ENCODE measurements at regions not wholly inside any gene's neighbourhood (a gene's known extent, or its start where the extent isn't known, plus 50 kb on each side); places are given as distances from the start of the nearest gene placed in this dataset.
"Not testable (repeated sequence)": the region's sequence is repeated elsewhere in the genome, so short reads cannot be mapped to it uniquely, and the experiment has no call there.

DNA sequence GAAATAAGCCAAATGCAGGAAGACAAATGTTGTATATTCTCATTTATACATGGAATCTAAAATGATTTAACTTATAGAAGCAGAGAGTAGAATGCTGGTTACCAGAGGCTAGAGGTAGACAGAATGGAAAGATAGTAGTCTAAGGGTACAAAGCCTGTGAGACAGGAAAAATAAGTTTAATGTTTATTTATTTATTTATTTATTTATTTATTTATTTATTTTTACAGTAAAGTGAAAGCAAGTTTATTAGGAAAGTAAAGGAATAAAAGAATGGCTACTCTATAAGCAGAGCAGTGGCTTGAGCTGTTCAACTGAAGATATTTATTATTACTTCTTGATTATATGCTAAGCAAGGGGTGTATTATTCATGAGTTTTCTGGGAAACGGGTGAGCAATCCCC lies 203.2 kb downstream of the LAS1L start:
- TF ChIP-seq POLR2A (IDR thresholded peaks at IDR 0.05): no peak
- TF ChIP-seq CTCF (IDR thresholded peaks at IDR 0.05): no peak

DNA sequence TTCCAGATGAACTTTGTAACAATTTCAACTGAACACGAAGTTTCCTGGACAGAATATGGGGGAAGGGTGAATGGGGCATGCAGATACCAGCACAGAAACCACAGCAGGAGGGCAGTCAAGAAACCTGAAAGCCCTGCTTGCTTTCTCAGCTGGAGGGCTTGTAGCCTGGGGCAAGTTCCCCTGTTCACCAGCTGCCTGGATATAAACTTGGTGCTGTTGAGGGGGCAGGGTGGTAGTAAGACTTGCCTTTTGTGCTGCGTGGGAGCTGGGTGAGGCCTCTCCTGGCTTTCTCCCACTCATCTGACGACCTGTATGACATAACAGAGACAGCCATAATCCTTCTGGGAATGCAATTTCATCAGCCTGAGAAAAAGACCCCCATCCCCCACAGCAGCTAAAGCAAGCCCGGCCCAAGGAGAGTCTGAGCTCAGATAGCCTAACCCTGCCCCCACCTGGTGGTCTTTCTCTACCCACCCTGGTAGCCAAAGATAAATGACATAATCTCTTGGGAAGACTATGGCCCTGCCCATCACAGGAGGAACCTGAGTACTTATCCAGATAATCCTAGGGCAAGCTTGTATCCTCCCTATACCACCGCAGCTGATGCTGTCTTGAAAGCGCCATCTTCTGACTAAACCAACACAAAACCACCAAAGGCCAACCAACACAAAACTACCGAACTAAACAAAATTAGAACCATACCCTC lies 234.3 kb downstream of the LAS1L start:
- Histone ChIP-seq H3K36me3 (no peaks in the 10 kb centered on the region), H3K4me1 (no peaks in the 10 kb centered on the region), H3K4me3 (no peak overlapping the region), H3K9me3 (no peaks in the 10 kb centered on the region), H3K27ac (no peak overlapping the region), H3K27me3 (no peaks in the 10 kb centered on the region)
- no peak for DNase-seq
- TF ChIP-seq POLR2A (IDR thresholded peaks at IDR 0.05) (no peak), CTCF (IDR thresholded peaks at IDR 0.05) (no peak)

More for the DNA sequence above, 203.2 kb downstream of the LAS1L start:
- no peaks in the 10 kb centered on the region for H3K9me3 ChIP-seq
- H3K36me3 ChIP-seq: no peaks in the 10 kb centered on the region
- no peak overlapping the region for H3K27ac ChIP-seq
- H3K4me1 ChIP-seq: no peaks in the 10 kb centered on the region
- DNase-seq: no peak
- H3K4me3 ChIP-seq: no peak overlapping the region
- no peaks in the 10 kb centered on the region for H3K27me3 ChIP-seq

GRCh38 chrX:65282905-65283304 lies 251.7 kb downstream of the LAS1L start:
- H3K4me1 ChIP-seq, H3K27me3 ChIP-seq, H3K9me3 ChIP-seq, DNase-seq, H3K27ac ChIP-seq, H3K36me3 ChIP-seq, H3K4me3 ChIP-seq: not testable (repeated sequence)

DNA sequence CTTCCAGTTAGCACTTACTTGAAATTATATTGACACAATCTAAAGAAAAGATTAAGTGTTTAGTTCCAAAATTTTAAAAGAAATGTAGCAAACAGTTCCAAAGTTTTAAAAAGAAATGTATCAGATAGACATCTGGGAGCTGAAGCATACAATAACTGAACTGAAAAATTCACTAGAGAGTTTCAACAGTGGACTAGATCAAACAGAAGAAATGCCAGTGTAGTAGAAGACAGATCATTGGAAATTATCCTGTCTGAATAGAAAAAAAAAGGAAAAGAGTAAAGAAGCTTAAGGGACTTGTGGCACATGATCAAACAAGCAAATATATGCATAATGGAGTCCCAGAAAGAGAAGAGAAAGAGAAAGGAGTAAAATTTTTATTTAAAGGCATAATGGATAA lies 261.4 kb downstream of the LAS1L start:
- Histone ChIP-seq H3K27ac (no peak overlapping the region), H3K27me3 (no peaks in the 10 kb centered on the region), H3K9me3 (peaks cover 0 to 16% (median 3%) of the 10 kb centered on the region in 4 donors), H3K4me3 (no peak overlapping the region), H3K4me1 (no peaks in the 10 kb centered on the region), H3K36me3 (no peaks in the 10 kb centered on the region)
- no peak for DNase-seq
- TF ChIP-seq CTCF (IDR thresholded peaks at IDR 0.05) (no peak), POLR2A (IDR thresholded peaks at IDR 0.05) (no peak)

- DNase-seq: no peak
- H3K36me3 ChIP-seq: no peaks in the 10 kb centered on the region
- TF ChIP-seq CTCF (IDR thresholded peaks at IDR 0.05) (no peak), POLR2A (IDR thresholded peaks at IDR 0.05) (no peak)
- no peak overlapping the region for H3K4me3 ChIP-seq
- H3K27ac ChIP-seq: no peak overlapping the region
- H3K4me1 ChIP-seq: no peaks in the 10 kb centered on the region
- no peaks in the 10 kb centered on the region for H3K9me3 ChIP-seq
- no peaks in the 10 kb centered on the region for H3K27me3 ChIP-seq
Measured at GRCh38 chrX:65266482-65266881, 268.1 kb downstream of the LAS1L start.

DNA sequence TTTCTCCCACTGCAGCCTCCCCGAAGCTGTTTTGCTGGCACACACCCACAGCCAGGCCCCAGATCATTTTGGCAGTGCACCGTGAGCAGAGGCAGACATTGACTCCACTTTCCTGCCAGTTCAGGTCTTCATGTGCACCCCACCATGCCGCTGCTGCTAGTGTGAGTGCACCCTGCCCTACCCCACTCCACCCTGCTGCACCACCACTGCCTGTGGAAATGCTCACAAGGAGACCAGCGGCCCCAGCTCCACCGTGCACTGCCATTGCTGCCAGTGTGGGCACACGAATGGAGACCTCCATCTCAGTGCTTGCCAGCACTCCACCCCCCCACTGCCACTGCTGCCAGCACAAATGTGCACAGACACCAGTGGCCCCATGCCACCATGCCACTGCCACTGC lies 277.6 kb upstream of the ZC4H2 start:
- H3K4me1 ChIP-seq: no peaks in the 10 kb centered on the region
- H3K4me3 ChIP-seq: no peak overlapping the region
- no peak for DNase-seq
- H3K9me3 ChIP-seq: no peaks in the 10 kb centered on the region
- no peaks in the 10 kb centered on the region for H3K27me3 ChIP-seq
- no peaks in the 10 kb centered on the region for H3K36me3 ChIP-seq
- no peak overlapping the region for H3K27ac ChIP-seq
- TF ChIP-seq CTCF (IDR thresholded peaks at IDR 0.05) (no peak), POLR2A (IDR thresholded peaks at IDR 0.05) (no peak)

All from Peyer's patch (tissue), 4 donors.